ENCODE measurements at regions not wholly inside any gene's neighbourhood (a gene's known extent, or its start where the extent isn't known, plus 50 kb on each side); places are given as distances from the start of the nearest gene placed in this dataset.

DNA sequence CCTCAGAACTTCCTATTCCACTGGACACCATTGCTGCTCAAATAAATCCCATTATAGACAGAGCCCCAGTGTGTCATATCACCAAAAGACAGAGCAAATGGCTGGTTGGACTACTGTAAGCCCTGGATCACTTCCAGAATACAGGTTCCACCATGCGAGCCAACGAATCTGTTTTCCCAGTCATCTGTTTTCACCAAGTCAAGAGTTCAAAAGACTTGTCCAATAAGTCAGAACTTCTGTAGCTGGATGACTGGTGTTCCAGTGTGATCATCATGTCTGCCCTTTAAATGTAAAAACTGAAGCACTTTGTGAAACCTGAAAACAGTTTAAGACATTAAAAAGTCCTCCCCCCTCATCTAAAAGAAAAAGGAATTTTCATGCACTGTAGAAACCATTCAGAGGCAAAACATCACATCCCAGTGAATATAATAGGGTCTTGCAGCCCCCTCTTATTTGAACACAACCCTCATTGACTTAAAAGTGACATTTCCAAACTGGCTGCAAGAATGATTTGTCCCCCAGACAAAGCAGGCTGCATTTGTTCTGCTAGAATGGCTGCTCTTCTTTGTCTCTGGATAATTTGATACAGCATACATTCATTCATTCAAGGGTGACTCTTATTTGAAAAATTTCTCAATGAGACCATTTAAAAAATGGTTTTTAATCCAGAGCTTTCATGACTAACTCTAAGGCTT, 64.6 kb upstream of the TANC1 start:
- DNase-seq = no peak
- intact Hi-C loops (cut with DNase I) = loop anchor here (5.0 kb wide), 3 partner anchors 63 to 1063 kb away; partner anchors contain the start of genes TANC1 and WDSUB1

DNA sequence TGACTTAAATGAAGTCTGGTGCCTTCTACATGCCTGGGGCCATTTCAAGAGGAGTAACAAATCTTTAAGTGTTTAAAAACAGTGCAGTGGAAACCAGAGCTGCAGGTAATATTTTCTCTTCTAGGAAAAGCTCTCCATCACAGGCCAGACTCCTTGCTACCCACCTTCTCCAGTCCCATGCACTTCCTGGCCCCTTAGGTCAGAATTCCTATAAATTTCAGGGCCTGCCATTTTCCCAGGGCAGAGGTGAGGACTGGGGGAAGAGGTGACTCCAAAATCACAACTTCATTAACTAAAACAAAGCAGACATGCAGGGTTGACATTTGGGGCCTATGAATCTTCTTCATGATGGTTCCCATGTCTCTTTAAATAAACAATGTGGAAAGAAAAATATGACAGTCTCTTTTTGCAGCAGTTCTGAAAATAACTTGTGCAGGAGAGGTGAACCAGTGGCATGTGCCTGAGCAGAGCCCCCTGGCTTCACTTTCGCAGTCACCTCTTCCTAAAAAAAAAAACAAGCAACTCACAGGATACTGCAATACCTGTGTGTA, 63.7 kb upstream of the TANC1 start:
- intact Hi-C loops (cut with DNase I) = loop anchor here (5.0 kb wide), 3 partner anchors 63 to 1063 kb away; partner anchors contain the start of genes TANC1 and WDSUB1
- DNase-seq = no peak

DNA sequence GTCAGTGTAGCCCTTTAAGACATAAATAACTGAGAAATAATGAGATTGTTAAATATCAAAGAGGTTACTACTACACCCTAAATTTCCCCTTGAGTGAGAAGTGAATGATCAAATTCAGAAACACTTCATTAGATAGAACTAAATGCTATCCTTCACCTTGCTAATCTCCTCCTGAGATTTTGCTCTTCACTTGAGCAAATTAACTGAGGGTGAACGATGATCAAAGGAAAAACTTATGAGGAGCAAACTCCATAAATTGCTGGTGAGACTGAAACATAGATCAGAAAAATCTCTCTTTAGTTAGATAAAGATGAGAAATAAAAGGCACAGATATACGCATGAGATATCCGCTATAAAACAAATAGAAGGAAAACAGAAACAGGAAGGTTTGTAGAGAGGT, 63.1 kb upstream of the TANC1 start:
- intact Hi-C loops (cut with DNase I) = no loop called here
- DNase-seq = no peak

DNA sequence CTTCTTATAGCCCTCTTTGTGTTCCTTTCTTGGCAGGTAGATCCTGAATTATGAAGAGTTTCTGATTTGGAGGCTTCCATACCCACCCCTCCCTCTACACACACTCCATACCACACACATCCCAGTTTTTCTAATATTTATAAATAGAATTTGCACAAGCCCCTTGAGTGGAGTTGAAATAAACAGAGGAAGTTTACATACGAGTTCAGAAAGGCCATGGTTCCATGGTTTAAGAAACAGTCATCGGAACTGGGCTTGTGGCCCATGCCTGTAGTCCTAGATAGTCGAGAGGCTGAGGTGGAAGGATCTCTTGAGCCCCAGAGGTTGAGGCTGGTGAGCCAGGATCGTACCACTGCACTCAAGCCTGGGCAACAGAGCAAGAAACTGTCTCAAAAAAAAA, 62.7 kb upstream of the TANC1 start:
- no peak for DNase-seq
- intact Hi-C loops (cut with DNase I) = no loop called here

DNA sequence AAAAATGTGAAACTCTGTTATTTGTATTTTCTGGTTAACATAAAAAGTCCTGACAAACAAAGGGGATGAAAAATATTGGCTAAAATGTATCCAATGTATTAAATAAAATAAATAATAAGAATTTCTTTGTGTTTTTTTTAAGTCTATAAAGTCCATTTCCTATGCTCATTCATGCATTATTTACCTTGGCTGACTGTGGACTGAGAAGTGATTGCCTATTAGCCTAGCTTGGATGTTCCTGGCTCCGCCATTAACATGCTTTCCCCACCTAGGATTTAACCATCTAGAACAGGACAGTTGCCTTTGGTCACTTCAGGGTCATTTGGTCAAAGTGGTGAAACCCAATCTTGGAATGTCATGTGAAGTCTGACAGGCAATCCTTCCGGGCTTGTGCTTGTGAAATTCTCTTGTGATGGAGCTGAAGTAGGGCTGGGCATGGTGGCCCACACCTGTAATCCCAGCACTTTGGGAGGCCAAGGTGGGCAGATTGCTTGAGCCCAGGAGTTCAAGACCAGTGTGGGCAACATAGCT, 60.4 kb upstream of the TANC1 start:
- intact Hi-C loops (cut with DNase I) = no loop called here
- DNase-seq = no peak

DNA sequence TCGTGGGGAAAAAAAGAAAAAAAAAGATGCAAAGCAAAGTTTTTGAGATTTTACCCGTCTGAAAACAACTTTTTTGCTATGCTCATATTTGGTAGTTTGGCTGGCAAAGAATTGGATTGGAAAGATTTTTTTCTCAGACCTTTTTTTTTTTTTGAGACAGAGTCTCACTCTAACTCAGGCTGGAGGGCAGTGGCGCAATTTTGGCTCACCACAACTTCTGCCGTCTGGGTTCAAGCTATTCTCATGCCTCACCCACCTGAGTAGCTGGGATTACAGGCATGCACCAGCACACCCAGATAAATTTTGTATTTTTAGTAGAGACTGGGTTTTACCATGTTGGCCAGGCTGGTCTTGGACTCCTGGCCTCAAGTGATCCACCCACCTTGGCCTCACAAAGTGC, 56.3 kb upstream of the TANC1 start:
- intact Hi-C loops (cut with DNase I) = no loop called here
- no peak for DNase-seq

DNA sequence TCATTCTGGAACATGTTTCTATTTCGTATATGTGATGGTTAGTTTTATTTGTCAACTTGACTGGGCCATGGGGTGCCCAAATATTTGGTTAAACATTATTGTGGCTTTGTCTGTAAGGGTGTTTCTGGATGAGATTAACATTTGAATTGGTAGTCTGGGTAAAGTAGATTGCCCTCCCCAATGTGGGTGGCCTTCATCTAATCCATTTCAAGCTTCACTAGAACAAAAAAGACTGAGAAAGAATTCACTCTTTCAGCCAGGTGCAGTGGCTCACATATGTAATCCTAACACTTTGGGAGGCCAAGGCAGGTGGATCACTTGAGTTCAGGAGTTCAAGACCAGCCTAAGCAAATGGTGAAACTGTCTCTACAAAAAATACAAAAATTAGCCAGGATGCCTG, 55.7 kb upstream of the TANC1 start:
- intact Hi-C loops (cut with DNase I) = no loop called here
- DNase-seq = no peak

DNA sequence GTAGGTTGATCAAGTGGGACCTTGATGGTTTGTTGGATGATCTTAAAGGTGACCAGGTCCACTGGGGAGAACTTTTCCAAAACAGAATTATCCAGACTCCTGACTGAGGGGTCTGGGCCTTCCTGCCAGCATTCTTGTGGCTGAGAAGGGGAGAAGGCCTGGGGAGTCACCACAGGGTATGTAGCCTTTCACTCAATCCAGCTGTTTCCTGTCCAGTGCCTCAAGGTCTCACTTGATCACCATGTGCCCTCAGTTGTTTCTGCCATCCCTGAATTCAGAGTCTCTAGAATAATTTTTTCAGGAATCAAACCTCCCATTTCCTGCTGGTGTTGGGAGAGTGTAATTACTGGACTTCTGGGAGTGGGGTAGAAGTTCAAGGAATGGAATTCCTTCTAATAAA, 54.4 kb upstream of the TANC1 start:
- DNase-seq = no peak
- intact Hi-C loops (cut with DNase I) = no loop called here

DNA sequence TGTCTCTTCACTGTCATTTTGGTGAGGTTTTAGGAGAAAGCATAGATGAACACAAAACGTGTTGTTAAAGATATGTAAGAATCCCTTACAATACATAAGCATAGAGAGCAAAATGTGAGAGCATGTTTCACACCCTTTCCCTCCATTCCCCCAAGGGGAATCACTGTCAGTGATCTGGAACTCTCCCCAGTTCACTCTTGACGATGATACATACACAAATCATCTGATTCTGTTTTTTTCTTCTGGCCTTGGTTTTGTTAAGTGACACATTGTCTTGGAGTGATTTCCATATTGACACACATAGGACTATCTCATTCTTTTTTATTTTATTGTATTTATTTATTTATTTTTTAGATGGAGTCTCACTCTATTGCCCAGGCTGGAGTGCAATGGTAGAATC, 53.7 kb upstream of the TANC1 start:
- DNase-seq = no peak
- intact Hi-C loops (cut with DNase I) = no loop called here

DNA sequence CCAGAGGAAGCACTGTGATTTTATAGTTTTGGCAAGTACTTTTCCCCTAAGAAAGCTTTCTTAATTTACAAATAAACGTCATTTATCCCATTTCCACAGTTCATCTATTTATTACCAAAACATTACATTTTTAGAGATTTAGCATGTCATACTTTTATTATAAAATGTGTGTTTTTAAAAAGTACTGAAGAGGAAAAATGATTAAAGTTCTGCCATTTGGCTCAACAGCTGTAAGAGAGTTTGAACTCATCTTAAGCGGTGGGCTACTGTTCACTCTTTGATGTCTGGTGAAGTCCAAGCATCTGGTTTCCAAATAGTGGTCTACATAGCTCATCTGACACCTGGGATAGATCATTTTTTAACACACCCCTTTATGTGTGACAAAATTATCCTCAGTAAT, 51.3 kb upstream of the TANC1 start:
- intact Hi-C loops (cut with DNase I) = no loop called here
- DNase-seq = no peak

DNA sequence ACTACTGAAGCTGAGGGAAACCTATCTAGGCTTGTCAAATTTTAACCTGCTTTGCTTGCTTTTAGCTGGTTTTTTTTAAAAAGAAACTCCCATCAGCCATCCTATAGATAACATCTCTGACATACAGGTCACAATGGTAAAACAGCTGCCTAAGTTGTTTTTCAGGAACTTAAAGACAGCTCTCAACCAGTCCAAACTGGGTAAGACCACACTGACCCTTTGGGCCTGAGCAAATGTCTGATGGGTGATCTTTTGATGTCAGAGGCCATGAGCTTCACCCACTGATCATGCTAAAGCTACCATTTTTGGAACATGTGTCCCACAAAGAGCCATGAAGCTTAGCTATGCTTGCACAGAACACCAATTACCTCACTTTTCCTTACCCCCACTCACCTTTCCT, 50.0 kb upstream of the TANC1 start:
- DNase-seq = no peak

More for the DNA sequence above, 50.0 kb upstream of the TANC1 start:
- intact Hi-C loops (cut with DNase I) = no loop called here
